ENCODE measurements at regions not wholly inside any gene's neighbourhood (a gene's known extent, or its start where the extent isn't known, plus 50 kb on each side); places are given as distances from the start of the nearest gene placed in this dataset.

DNA sequence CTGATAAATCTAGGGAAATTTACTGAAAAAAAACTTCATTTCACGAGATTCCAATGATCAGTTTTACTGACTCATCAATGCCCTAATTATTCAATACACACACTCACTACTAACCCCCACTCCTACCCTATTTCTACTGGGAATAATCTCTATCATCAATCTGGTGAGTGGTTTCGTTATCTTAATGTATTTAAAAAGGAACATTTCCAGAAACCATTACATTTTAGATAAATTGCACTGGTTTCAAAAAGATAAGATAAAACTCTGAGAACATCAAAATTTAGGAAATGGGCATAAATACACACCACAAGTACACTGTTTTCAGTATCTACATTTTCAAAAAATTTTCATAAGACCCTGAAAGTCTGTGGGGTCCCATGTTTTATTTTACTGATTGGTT, 471.4 kb upstream of the PKDCC start:
- intact Hi-C loops (cut with micrococcal nuclease) = no loop called here
- Mint-ChIP-seq H3K4me1 (ENCODE audit: low read depth) (no peaks in the 10 kb centered on the region), H3K27me3 (ENCODE audit: insufficient read depth) (peaks cover 1% of the 10 kb centered on the region), H3K36me3 (ENCODE audit: low read depth) (no peaks in the 10 kb centered on the region), H3K27ac (no peak overlapping the region), H3K4me3 (no peak overlapping the region), H3K9me3 (no peaks in the 10 kb centered on the region)
- DNase-seq (ENCODE audit: low spot score) = no peak

DNA sequence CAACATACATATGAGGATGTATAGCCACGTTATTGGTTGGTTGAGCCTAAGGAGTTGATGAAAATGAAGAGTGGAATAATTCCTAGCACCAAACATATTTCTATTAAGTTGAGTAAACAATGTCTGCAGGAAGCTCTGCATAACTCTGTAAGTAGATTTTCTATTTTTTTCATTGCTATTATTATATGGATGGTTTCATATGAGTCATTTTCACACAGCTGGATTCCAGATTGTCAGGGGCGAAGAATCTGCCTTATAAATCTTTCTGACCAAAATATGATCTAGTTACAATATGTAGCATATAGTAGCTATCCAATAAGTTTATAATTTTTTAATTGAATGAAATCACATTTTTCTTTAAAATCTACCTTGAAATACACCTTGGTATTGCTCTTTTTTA, 468.0 kb upstream of the PKDCC start:
- H3K27ac Mint-ChIP-seq = no peak overlapping the region
- intact Hi-C loops (cut with micrococcal nuclease) = no loop called here
- no peaks in the 10 kb centered on the region for H3K36me3 Mint-ChIP-seq (ENCODE audit: low read depth)
- peaks cover 13% of the 10 kb centered on the region for H3K9me3 Mint-ChIP-seq
- no peaks in the 10 kb centered on the region for H3K4me1 Mint-ChIP-seq (ENCODE audit: low read depth)
- H3K27me3 Mint-ChIP-seq (ENCODE audit: insufficient read depth) = no peaks in the 10 kb centered on the region
- DNase-seq (ENCODE audit: low spot score) = no peak
- H3K4me3 Mint-ChIP-seq = no peak overlapping the region

DNA sequence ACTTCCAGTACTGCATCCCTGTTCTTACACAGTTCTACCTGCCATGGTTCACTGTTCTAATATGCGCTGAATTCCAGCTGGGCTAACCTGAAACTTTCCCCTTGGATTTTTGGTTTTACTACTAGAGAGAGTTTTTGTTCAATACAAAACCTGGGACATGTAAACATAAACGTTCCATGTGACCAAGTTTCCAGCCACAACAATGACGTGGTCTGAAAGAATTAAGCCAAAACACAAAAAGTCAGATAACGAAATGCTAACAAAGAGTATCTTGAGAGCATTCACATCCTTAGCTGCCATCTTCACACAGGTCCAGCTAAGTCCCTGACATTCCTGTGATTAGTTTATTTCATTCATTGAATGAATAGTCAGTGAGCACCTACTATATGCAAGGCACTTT, 467.0 kb upstream of the PKDCC start:
- Mint-ChIP-seq H3K27me3 (ENCODE audit: insufficient read depth) (no peaks in the 10 kb centered on the region), H3K4me3 (no peak overlapping the region), H3K36me3 (ENCODE audit: low read depth) (no peaks in the 10 kb centered on the region), H3K4me1 (ENCODE audit: low read depth) (no peaks in the 10 kb centered on the region), H3K9me3 (peaks cover 22% of the 10 kb centered on the region), H3K27ac (no peak overlapping the region)
- no peak for DNase-seq (ENCODE audit: low spot score)
- intact Hi-C loops (cut with micrococcal nuclease) = no loop called here

DNA sequence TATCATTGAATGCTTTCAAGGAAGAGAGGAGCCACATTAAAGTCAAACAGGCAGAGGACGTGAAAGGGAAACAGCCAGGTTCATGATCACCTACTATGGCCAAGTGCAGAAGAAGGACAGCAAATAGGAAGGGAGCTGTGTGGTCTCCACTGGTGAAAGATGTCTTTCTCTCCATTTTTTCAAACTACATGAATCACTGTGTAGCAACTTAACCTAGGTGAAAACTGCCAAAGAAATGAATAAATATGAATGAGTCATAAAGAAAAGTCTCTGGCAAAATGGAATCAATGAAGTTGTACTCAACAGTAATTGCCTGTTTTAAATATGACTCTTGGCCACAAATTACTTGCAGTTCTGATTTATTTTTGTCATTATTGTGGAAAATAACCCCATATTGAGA, 452.6 kb upstream of the PKDCC start:
- intact Hi-C loops (cut with micrococcal nuclease) = no loop called here
- Mint-ChIP-seq H3K9me3 (no peaks in the 10 kb centered on the region), H3K36me3 (ENCODE audit: low read depth) (no peaks in the 10 kb centered on the region), H3K27me3 (ENCODE audit: insufficient read depth) (no peaks in the 10 kb centered on the region), H3K27ac (no peak overlapping the region), H3K4me1 (ENCODE audit: low read depth) (no peaks in the 10 kb centered on the region), H3K4me3 (no peak overlapping the region)
- DNase-seq (ENCODE audit: low spot score) = no peak

DNA sequence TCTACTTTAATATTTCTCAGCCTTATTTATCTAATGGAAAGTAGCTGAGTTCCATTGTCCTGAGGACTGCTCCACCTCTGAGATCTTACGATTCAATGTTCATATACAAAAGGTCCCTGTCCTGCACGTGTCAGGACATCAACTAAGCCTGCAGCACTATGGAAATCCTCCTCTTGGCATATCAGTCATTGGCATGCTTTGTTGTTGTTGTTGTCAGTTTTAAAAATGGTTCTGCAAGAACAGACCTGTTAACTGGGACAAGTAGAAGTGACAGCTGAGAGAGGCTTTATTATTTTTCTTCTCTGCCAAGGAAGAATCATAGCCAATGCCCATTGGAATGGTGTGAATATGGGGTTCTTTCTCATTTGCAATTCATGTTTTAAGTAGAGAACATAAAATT, 450.1 kb upstream of the PKDCC start:
- H3K4me1 Mint-ChIP-seq (ENCODE audit: low read depth) = no peaks in the 10 kb centered on the region
- H3K27me3 Mint-ChIP-seq (ENCODE audit: insufficient read depth) = no peaks in the 10 kb centered on the region
- no peak for DNase-seq (ENCODE audit: low spot score)
- H3K4me3 Mint-ChIP-seq = no peak overlapping the region
- intact Hi-C loops (cut with micrococcal nuclease) = no loop called here
- H3K27ac Mint-ChIP-seq = no peak overlapping the region
- no peaks in the 10 kb centered on the region for H3K9me3 Mint-ChIP-seq
- no peaks in the 10 kb centered on the region for H3K36me3 Mint-ChIP-seq (ENCODE audit: low read depth)

DNA sequence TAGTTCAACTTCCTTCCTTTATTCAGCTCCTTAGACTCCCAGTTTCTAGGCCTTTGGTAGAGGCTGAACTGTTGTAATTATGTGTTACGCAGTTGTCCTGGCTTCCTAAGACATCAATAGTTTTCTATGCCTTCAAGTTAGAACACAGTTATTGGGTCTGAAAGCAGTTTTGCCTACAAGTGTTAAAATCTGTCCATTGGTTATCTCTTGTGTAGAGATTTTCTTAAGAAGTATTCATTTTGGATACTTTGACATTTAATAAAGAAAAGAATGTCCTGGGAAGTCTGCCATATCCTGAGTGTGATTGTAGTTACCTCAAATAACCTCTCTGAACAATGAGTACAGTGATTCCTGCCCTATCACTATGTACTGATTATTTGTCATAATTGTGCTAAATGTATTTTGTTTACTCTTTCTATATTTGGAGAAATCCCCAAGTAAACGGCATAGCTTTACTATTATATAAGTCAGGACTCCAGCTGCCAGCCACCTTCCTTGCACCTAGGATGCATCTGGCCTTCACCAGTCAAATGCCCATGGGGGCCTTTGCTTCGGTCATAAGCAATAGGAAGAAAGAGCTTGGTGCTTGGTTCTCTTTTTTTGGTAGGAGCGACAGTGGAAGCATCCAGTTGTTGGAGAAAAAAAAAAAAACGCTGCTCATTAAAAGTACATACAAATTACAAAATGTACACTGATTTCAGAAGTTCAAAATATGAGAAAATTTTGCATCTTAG, 449.5 kb upstream of the PKDCC start:
- no peak for DNase-seq (ENCODE audit: low spot score)
- intact Hi-C loops (cut with micrococcal nuclease) = no loop called here
- H3K27ac Mint-ChIP-seq = no peak overlapping the region
- no peaks in the 10 kb centered on the region for H3K9me3 Mint-ChIP-seq
- H3K27me3 Mint-ChIP-seq (ENCODE audit: insufficient read depth) = no peaks in the 10 kb centered on the region
- H3K4me3 Mint-ChIP-seq = no peak overlapping the region
- no peaks in the 10 kb centered on the region for H3K4me1 Mint-ChIP-seq (ENCODE audit: low read depth)
- H3K36me3 Mint-ChIP-seq (ENCODE audit: low read depth) = no peaks in the 10 kb centered on the region

DNA sequence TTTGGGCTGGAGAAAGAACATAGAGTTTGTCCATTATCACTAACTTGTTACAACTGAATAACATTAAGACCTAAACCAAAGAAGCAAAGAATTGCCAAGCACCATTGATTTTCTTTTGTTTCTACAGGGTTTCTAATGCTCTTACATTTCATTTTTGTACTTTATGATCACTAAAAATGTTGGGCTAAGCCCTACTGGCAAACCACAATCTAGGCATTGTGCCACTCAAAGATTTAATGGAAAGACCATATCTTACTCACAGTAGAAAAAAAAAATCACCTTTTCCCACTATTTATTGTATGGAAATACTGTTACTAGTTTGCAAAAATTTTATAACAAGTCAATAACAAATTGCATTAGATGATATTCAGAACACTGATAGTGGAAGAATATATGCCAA, 447.4 kb upstream of the PKDCC start:
- intact Hi-C loops (cut with micrococcal nuclease) = no loop called here
- Mint-ChIP-seq H3K27ac (no peak overlapping the region), H3K36me3 (ENCODE audit: low read depth) (no peaks in the 10 kb centered on the region), H3K9me3 (no peaks in the 10 kb centered on the region), H3K4me1 (ENCODE audit: low read depth) (no peaks in the 10 kb centered on the region), H3K27me3 (ENCODE audit: insufficient read depth) (no peaks in the 10 kb centered on the region), H3K4me3 (no peak overlapping the region)
- DNase-seq (ENCODE audit: low spot score) = no peak

DNA sequence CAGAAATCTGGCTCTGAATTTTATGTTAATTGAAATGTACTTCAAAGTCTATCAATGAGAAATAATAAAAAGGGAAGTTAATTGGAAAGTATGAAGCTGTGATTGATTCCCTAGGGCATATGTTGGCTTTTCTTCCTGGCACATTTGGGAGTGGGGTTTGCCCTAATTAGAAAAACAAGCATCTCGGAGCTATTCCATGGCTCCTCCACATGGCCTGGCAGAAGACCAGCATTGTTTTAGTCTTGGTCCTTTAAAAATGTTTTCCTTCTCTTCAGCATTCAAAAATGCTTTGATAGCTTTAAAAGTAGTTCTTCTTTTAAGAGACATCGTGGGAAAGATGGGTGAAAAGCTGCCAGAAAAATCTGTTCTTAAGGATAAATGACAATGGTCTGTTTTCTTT, 445.5 kb upstream of the PKDCC start:
- no peaks in the 10 kb centered on the region for H3K4me1 Mint-ChIP-seq (ENCODE audit: low read depth)
- no peak for DNase-seq (ENCODE audit: low spot score)
- no peak overlapping the region for H3K4me3 Mint-ChIP-seq
- no peaks in the 10 kb centered on the region for H3K27me3 Mint-ChIP-seq (ENCODE audit: insufficient read depth)
- H3K27ac Mint-ChIP-seq = no peak overlapping the region
- no peaks in the 10 kb centered on the region for H3K9me3 Mint-ChIP-seq
- intact Hi-C loops (cut with micrococcal nuclease) = no loop called here
- H3K36me3 Mint-ChIP-seq (ENCODE audit: low read depth) = no peaks in the 10 kb centered on the region

DNA sequence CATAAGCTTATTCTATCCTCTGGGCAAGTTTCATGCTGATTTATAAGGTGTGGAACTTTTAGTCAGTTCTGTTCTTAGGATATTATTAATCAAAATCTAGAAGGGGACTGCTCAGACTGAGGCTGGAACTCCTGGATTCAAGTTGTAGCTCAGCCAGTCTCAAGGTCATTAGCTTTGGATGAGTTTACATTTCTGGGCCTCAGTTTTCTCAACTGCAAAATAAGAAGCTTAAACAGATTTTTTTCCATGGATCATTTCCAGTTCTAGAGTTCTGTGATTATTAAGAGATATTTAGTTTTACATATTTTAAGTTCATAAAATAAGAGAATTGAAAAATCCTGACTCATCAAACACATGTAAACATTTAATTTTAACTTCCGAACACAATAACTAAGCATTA, 442.5 kb upstream of the PKDCC start:
- DNase-seq (ENCODE audit: low spot score) = no peak
- no peaks in the 10 kb centered on the region for H3K27me3 Mint-ChIP-seq (ENCODE audit: insufficient read depth)
- no peak overlapping the region for H3K4me3 Mint-ChIP-seq
- H3K36me3 Mint-ChIP-seq (ENCODE audit: low read depth) = no peaks in the 10 kb centered on the region
- H3K4me1 Mint-ChIP-seq (ENCODE audit: low read depth) = no peaks in the 10 kb centered on the region
- no peaks in the 10 kb centered on the region for H3K9me3 Mint-ChIP-seq
- no peak overlapping the region for H3K27ac Mint-ChIP-seq
- intact Hi-C loops (cut with micrococcal nuclease) = no loop called here

DNA sequence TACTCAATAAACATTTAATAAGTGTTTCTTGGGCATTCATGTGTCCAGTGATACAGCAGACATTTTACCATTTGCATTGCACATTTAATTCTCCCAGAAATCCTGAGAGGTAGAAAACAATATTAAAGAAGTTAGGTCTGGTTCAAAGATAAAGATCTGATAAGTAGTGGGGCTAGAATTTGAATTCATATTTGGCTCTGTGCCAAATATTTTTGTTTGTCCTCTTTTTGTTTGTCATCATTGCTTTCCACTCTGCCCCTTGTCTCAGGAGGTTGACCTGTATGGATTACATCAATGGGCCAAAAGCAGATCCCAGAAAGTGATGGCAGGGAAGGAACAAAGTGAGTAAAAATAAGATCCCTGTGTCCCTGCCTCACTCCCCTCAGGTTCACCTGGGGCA, 441.9 kb upstream of the PKDCC start:
- Mint-ChIP-seq H3K36me3 (ENCODE audit: low read depth) (no peaks in the 10 kb centered on the region), H3K4me3 (no peak overlapping the region), H3K27me3 (ENCODE audit: insufficient read depth) (no peaks in the 10 kb centered on the region), H3K4me1 (ENCODE audit: low read depth) (no peaks in the 10 kb centered on the region), H3K27ac (no peak overlapping the region), H3K9me3 (no peaks in the 10 kb centered on the region)
- intact Hi-C loops (cut with micrococcal nuclease) = no loop called here
- DNase-seq (ENCODE audit: low spot score) = no peak

DNA sequence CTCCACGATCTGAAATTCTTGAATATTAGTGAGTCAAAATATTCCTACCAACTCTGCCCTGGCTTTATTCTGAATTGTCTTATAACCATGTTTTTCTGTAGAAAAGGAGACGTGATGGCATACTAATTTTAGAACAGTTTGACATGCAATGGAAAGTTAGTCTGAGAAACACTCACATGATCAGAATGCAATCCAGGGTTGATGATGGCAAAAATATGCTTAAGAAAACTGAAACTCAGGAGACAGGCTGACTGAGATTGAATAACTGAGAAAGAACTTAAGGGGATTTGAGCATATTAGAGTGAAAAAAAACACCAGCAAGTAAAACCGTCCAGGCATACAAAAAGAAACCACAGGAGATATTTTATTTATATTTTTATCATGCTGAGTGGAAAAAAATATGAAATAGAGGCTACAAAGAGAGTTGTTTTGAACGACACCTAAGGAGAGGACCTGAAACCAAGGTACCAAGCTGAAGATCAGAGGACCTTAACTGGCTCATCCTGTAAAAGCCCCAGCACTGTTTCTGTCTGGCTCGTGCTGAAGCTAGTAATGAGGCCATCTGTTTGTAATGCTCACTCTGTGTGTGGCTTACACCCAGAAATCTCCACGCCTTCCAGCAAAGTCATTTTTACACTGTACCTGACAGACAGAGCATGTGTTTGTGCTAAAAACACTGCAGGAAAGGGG, 437.2 kb upstream of the PKDCC start:
- Mint-ChIP-seq H3K27ac (no peak overlapping the region), H3K36me3 (ENCODE audit: low read depth) (no peaks in the 10 kb centered on the region), H3K27me3 (ENCODE audit: insufficient read depth) (no peaks in the 10 kb centered on the region), H3K9me3 (no peaks in the 10 kb centered on the region), H3K4me1 (ENCODE audit: low read depth) (no peaks in the 10 kb centered on the region), H3K4me3 (no peak overlapping the region)
- no peak for DNase-seq (ENCODE audit: low spot score)
- intact Hi-C loops (cut with micrococcal nuclease) = no loop called here

DNA sequence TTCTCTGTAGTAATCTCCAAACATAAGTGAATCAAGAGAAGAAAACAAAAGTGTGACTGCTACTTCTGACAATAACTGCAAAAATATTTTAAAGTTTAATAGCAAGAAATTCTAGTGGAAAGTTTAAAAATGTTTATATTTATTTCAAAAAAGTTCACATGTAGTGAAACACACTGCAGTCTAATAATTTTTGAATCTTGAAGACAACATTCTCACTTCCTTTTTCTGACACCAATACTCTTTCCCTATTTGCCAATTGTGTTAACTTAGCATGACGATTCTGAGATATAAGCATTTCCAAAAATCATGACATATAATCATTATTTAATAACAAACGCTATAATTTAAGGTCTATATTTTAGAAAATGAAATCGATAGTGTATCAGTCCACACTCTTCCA, 429.1 kb upstream of the PKDCC start:
- H3K9me3 Mint-ChIP-seq = no peaks in the 10 kb centered on the region
- DNase-seq (ENCODE audit: low spot score) = no peak
- intact Hi-C loops (cut with micrococcal nuclease) = no loop called here
- no peaks in the 10 kb centered on the region for H3K4me1 Mint-ChIP-seq (ENCODE audit: low read depth)
- H3K27me3 Mint-ChIP-seq (ENCODE audit: insufficient read depth) = peaks cover 2% of the 10 kb centered on the region
- H3K27ac Mint-ChIP-seq = no peak overlapping the region
- H3K4me3 Mint-ChIP-seq = no peak overlapping the region
- H3K36me3 Mint-ChIP-seq (ENCODE audit: low read depth) = no peaks in the 10 kb centered on the region

DNA sequence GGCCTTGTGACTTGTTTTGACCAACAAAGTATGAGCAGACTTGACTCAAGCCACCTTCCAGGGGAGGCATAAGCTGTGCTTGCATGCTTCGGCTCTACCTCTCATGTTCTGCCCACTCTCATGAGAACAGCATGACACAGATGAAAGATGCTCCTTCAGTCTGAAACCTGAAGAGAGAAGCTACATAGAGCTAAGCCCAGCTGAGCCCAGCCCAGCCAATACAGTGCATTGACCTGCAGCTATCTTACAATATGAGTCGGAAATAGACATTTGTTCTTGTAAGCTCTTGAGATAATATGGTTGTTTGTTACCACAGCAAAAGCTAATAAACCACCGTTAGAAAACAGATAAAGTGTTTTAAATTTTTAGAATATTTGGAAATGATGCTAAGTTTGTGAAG, 426.7 kb upstream of the PKDCC start:
- H3K36me3 Mint-ChIP-seq (ENCODE audit: low read depth) = no peaks in the 10 kb centered on the region
- no peaks in the 10 kb centered on the region for H3K9me3 Mint-ChIP-seq
- peaks cover 2% of the 10 kb centered on the region for H3K27me3 Mint-ChIP-seq (ENCODE audit: insufficient read depth)
- no peaks in the 10 kb centered on the region for H3K4me1 Mint-ChIP-seq (ENCODE audit: low read depth)
- no peak for DNase-seq (ENCODE audit: low spot score)
- intact Hi-C loops (cut with micrococcal nuclease) = no loop called here
- H3K27ac Mint-ChIP-seq = no peak overlapping the region
- H3K4me3 Mint-ChIP-seq = no peak overlapping the region

DNA sequence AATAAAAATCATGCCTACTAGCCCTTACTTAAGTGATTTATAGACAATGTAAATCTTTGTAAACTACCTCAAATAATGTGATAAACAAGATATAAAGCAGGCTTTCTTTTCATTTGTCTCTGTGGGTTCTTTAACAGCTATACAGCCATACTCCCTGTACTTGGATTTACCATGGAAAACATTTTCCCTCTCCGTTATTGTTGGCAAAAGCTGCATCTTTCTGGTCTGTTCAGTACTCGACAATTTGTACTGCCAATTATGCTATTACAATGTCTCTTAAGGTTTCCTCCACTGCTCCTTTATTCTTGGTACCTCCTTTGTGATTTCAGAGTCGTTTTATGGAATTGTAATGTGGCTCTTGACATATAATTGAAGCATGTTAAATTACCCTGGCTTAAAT, 426.3 kb upstream of the PKDCC start:
- intact Hi-C loops (cut with micrococcal nuclease) = no loop called here
- Mint-ChIP-seq H3K4me3 (no peak overlapping the region), H3K4me1 (ENCODE audit: low read depth) (no peaks in the 10 kb centered on the region), H3K27me3 (ENCODE audit: insufficient read depth) (peaks cover 2% of the 10 kb centered on the region), H3K9me3 (no peaks in the 10 kb centered on the region), H3K27ac (no peak overlapping the region), H3K36me3 (ENCODE audit: low read depth) (no peaks in the 10 kb centered on the region)
- DNase-seq (ENCODE audit: low spot score) = no peak

All from activated T-helper 1 cell treated with anti-CD3 and anti-CD28 coated beads, Interleukin-12 subunit alpha, Interleukin-12 subunit beta, Interleukin-2, Interleukin-4 antibody, amounts not matched to agents 30 ng/mL and 10 ng/mL and 1 ng/mL, durations not matched to agents 14 hours and 24 hours and 36 hours (primary cell).